WTC11 (cell line): ENCODE measurements at regions not wholly inside any gene's neighbourhood (a gene's known extent, or its start where the extent isn't known, plus 50 kb on each side); places are given as distances from the start of the nearest gene placed in this dataset.

Experiments used
- ATAC-seq: fragments of 200-7000 bp; cut with Tn5 transposase; 2 replicates; pipeline ENCODE4 v1.10.0; 2021; ENCODE audit warnings: mild to moderate bottlenecking, moderate library complexity
- CTCF ChIA-PET: fragments of 300-600 bp; sonication (Branson Sonifier 250); formaldehyde crosslinking; loops from one replicate; lab custom pipeline; 2021; ENCODE audit warnings: antibody characterized with exemption; lab: Charles Lee
- POLR2A ChIA-PET: fragments of 350-600 bp; sonication (Branson Sonifier 250); formaldehyde crosslinking; loops from one replicate; lab custom pipeline; 2021; ENCODE audit warnings: antibody characterized with exemption; lab: Charles Lee
- DNase-seq: peaks from one replicate; pipeline ENCODE4 v3.0.0; 2021; ENCODE audit warnings: low spot score
- H3K27ac Mint-ChIP-seq: 2 replicates; pipeline ENCODE4 v1.8.0; 2021; ENCODE audit warnings: mixed read lengths
- H3K27me3 Mint-ChIP-seq: 2 replicates; pipeline ENCODE4 v1.8.0; 2021; ENCODE audit warnings: low read depth, mild to moderate bottlenecking, moderate library complexity, mixed read lengths
- H3K36me3 Mint-ChIP-seq: 2 replicates; pipeline ENCODE4 v1.8.0; 2021; ENCODE audit warnings: mixed read lengths
- H3K4me1 Mint-ChIP-seq: 2 replicates; pipeline ENCODE4 v1.8.0; 2022; ENCODE audit warnings: mixed read lengths
- H3K4me3 Mint-ChIP-seq: 2 replicates; pipeline ENCODE4 v1.8.0; 2021; ENCODE audit warnings: mild to moderate bottlenecking, moderate library complexity, mixed read lengths
- H3K9me3 Mint-ChIP-seq: 2 replicates; pipeline ENCODE4 v1.8.0; 2021; ENCODE audit warnings: mixed read lengths
- CREB1 ChIP-seq: sonication (generic); formaldehyde crosslinking; IDR thresholded peaks from 2 replicates; pipeline ENCODE4 v1.8.0; 2023; ENCODE audit warnings: mild to moderate bottlenecking, missing genetic modification reagents
- ESRRA ChIP-seq: sonication (generic); formaldehyde crosslinking; IDR thresholded peaks from 2 replicates; pipeline ENCODE4 v1.8.1; 2022; ENCODE audit warnings: mild to moderate bottlenecking, missing genetic modification reagents, borderline replicate concordance
- GABPB1 ChIP-seq: sonication (generic); formaldehyde crosslinking; IDR thresholded peaks from 2 replicates; pipeline ENCODE4 v1.8.1; 2023; ENCODE audit warnings: mild to moderate bottlenecking, missing genetic modification reagents
- GRHL2 ChIP-seq: fragments of 250-450 bp; sonication (Bioruptor Pico); IDR thresholded peaks from 2 replicates; pipeline ENCODE4 v1.8.0; 2022; ENCODE audit warnings: mild to moderate bottlenecking, moderate library complexity; ENCODE audit not compliant: insufficient replicate concordance, severe bottlenecking
- GTF2I ChIP-seq: fragments of 250-450 bp; sonication (Bioruptor Pico); conservative IDR thresholded peaks from 2 replicates; pipeline ENCODE4 v1.4.0; 2021; ENCODE audit warnings: mild to moderate bottlenecking
- JAZF1 ChIP-seq: fragments of 250-450 bp; sonication (Bioruptor Pico); IDR thresholded peaks from 2 replicates; pipeline ENCODE4 v1.9.0; 2021; ENCODE audit warnings: moderate library complexity, mild to moderate bottlenecking, inconsistent platforms
- JUN ChIP-seq: sonication (generic); formaldehyde crosslinking; IDR thresholded peaks from 2 replicates; pipeline ENCODE4 v1.8.0; 2023; ENCODE audit warnings: mild to moderate bottlenecking, missing genetic modification reagents
- MXD4 ChIP-seq: fragments of 250-450 bp; sonication (Bioruptor Pico); IDR thresholded peaks from 2 replicates; pipeline ENCODE4 v1.8.0; 2021; ENCODE audit warnings: mild to moderate bottlenecking, moderate library complexity, borderline replicate concordance
- NR1H2 ChIP-seq: sonication (generic); formaldehyde crosslinking; IDR thresholded peaks from 2 replicates; pipeline ENCODE4 v1.9.0; 2021; ENCODE audit warnings: mild to moderate bottlenecking, moderate library complexity, missing genetic modification reagents
- NR2C2 ChIP-seq: sonication (generic); formaldehyde crosslinking; IDR thresholded peaks from 2 replicates; pipeline ENCODE4 v1.8.0; 2022; ENCODE audit warnings: mild to moderate bottlenecking, missing genetic modification reagents
- RELA ChIP-seq: sonication (generic); formaldehyde crosslinking; IDR thresholded peaks from 2 replicates; pipeline ENCODE4 v1.8.1; 2022; ENCODE audit warnings: missing genetic modification reagents, mild to moderate bottlenecking, borderline replicate concordance
- RORB ChIP-seq: fragments of 250-450 bp; sonication (Bioruptor Pico); IDR thresholded peaks from 2 replicates; pipeline ENCODE4 v1.9.0; 2021; ENCODE audit warnings: mild to moderate bottlenecking
- TEAD1 ChIP-seq: sonication (generic); formaldehyde crosslinking; IDR thresholded peaks from 2 replicates; pipeline ENCODE4 v1.8.0; 2022; ENCODE audit warnings: mild to moderate bottlenecking, missing genetic modification reagents
- ZBTB21 ChIP-seq: sonication (generic); formaldehyde crosslinking; IDR thresholded peaks from 2 replicates; pipeline ENCODE4 v1.8.1; 2023; ENCODE audit warnings: mild to moderate bottlenecking, missing genetic modification reagents, borderline replicate concordance
- ZNF138 ChIP-seq: sonication (generic); formaldehyde crosslinking; conservative IDR thresholded peaks from 2 replicates; pipeline ENCODE4 v1.8.1; 2022; ENCODE audit warnings: mild to moderate bottlenecking, moderate library complexity, missing genetic modification reagents
- ZNF423 ChIP-seq: fragments of 250-450 bp; sonication (Bioruptor Pico); IDR thresholded peaks from 2 replicates; pipeline ENCODE4 v2.1.2; 2022; ENCODE audit warnings: mild to moderate bottlenecking, moderate library complexity
- ZNF671 ChIP-seq: fragments of 250-450 bp; sonication (Bioruptor Pico); IDR thresholded peaks from 2 replicates; pipeline ENCODE4 v1.8.0; 2021; ENCODE audit warnings: mild to moderate bottlenecking
- TF ChIP-seq, protein P1 (sequence below): fragments of 250-450 bp; sonication (Bioruptor Pico); IDR thresholded peaks from 2 replicates; pipeline ENCODE4 v2.1.2; 2022; ENCODE audit warnings: mild to moderate bottlenecking, moderate library complexity
- TF ChIP-seq, protein P2 (sequence below): sonication (generic); formaldehyde crosslinking; IDR thresholded peaks from 2 replicates; pipeline ENCODE4 v1.8.1; 2022; ENCODE audit warnings: low read depth, mild to moderate bottlenecking, moderate library complexity, missing genetic modification reagents, borderline replicate concordance
- TF ChIP-seq, protein P3 (sequence below): fragments of 200-600 bp; IDR thresholded peaks from 2 replicates; pipeline ENCODE4 v1.8.0; 2022; ENCODE audit warnings: antibody characterized with exemption
- TF ChIP-seq, protein P4 (sequence below): sonication (generic); formaldehyde crosslinking; conservative IDR thresholded peaks from 2 replicates; pipeline ENCODE4 v1.8.1; 2022; ENCODE audit warnings: mild to moderate bottlenecking, missing genetic modification reagents
- TF ChIP-seq, protein P5 (sequence below): sonication (generic); formaldehyde crosslinking; IDR thresholded peaks from 2 replicates; pipeline ENCODE4 v1.8.1; 2022; ENCODE audit warnings: mild to moderate bottlenecking, missing genetic modification reagents, moderate library complexity, borderline replicate concordance
- TF ChIP-seq, protein P6 (sequence below): sonication (generic); formaldehyde crosslinking; IDR thresholded peaks from 2 replicates; pipeline ENCODE4 v1.8.1; 2023; ENCODE audit warnings: mild to moderate bottlenecking, missing genetic modification reagents, moderate library complexity
- TF ChIP-seq, protein P7 (sequence below): fragments of 250-450 bp; sonication (Bioruptor Pico); IDR thresholded peaks from 2 replicates; pipeline ENCODE4 v1.9.0; 2021; ENCODE audit warnings: mild to moderate bottlenecking

DNA sequence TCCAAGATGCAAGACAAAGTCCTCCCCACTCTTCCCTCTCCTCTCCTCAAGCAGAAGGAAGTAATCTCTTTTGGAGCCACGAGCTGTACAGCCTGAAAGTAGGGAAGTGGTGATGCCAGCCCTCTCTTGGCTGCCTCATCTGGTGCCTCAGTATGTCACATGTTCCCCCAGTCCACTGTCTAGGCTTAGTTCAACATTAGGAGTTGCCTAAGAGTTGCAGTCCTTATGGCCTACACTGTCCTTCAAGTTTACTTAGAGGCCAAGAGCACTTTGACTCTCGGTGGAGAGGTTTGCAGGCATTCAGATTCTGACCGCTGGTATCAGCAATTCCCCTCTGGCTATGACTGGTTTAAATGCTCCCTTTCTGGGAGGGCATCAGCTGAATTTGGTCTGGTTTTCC lies 735.6 kb downstream of the GLUD2 start:
- POLR2A ChIA-PET, result no interaction called here
- no peak for DNase-seq
- Mint-ChIP-seq H3K9me3 (no peaks in the 10 kb centered on the region), H3K27ac (no peak overlapping the region), H3K4me3 (no peak overlapping the region), H3K4me1 (peaks cover 9% of the 10 kb centered on the region; the same call in 1 of the 2 replicates), H3K36me3 (no peaks in the 10 kb centered on the region), H3K27me3 (no peaks in the 10 kb centered on the region)
- TF ChIP-seq GTF2I (CRISPR knock-in tag) (no peak), ZNF138 (CRISPR knock-in tag) (no peak), JUN (CRISPR knock-in tag) (no peak), ESRRA (no peak), CREB1 (CRISPR knock-in tag) (no peak), TEAD1 (CRISPR knock-in tag) (no peak), GRHL2 (no peak), RELA (CRISPR knock-in tag) (no peak), ZBTB21 (CRISPR knock-in tag) (no peak), ZNF671 (no peak), GABPB1 (no peak), JAZF1 (CRISPR knock-in tag) (no peak), MXD4 (CRISPR knock-in tag) (no peak), RORB (CRISPR knock-in tag) (no peak)
- TF ChIP-seq, protein P1, sequence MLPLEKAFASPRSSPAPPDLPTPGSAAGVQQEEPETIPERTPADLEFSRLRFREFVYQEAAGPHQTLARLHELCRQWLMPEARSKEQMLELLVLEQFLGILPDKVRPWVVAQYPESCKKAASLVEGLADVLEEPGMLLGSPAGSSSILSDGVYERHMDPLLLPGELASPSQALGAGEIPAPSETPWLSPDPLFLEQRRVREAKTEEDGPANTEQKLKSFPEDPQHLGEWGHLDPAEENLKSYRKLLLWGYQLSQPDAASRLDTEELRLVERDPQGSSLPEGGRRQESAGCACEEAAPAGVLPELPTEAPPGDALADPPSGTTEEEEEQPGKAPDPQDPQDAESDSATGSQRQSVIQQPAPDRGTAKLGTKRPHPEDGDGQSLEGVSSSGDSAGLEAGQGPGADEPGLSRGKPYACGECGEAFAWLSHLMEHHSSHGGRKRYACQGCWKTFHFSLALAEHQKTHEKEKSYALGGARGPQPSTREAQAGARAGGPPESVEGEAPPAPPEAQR (CRISPR knock-in tag), result no peak
- TF ChIP-seq, protein P2, sequence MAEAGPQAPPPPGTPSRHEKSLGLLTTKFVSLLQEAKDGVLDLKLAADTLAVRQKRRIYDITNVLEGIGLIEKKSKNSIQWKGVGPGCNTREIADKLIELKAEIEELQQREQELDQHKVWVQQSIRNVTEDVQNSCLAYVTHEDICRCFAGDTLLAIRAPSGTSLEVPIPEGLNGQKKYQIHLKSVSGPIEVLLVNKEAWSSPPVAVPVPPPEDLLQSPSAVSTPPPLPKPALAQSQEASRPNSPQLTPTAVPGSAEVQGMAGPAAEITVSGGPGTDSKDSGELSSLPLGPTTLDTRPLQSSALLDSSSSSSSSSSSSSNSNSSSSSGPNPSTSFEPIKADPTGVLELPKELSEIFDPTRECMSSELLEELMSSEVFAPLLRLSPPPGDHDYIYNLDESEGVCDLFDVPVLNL, result no peak
- TF ChIP-seq, protein P3, sequence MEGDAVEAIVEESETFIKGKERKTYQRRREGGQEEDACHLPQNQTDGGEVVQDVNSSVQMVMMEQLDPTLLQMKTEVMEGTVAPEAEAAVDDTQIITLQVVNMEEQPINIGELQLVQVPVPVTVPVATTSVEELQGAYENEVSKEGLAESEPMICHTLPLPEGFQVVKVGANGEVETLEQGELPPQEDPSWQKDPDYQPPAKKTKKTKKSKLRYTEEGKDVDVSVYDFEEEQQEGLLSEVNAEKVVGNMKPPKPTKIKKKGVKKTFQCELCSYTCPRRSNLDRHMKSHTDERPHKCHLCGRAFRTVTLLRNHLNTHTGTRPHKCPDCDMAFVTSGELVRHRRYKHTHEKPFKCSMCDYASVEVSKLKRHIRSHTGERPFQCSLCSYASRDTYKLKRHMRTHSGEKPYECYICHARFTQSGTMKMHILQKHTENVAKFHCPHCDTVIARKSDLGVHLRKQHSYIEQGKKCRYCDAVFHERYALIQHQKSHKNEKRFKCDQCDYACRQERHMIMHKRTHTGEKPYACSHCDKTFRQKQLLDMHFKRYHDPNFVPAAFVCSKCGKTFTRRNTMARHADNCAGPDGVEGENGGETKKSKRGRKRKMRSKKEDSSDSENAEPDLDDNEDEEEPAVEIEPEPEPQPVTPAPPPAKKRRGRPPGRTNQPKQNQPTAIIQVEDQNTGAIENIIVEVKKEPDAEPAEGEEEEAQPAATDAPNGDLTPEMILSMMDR, result no peak
- TF ChIP-seq, protein P4, sequence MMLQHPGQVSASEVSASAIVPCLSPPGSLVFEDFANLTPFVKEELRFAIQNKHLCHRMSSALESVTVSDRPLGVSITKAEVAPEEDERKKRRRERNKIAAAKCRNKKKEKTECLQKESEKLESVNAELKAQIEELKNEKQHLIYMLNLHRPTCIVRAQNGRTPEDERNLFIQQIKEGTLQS (CRISPR knock-in tag), result no peak
- TF ChIP-seq, protein P5, sequence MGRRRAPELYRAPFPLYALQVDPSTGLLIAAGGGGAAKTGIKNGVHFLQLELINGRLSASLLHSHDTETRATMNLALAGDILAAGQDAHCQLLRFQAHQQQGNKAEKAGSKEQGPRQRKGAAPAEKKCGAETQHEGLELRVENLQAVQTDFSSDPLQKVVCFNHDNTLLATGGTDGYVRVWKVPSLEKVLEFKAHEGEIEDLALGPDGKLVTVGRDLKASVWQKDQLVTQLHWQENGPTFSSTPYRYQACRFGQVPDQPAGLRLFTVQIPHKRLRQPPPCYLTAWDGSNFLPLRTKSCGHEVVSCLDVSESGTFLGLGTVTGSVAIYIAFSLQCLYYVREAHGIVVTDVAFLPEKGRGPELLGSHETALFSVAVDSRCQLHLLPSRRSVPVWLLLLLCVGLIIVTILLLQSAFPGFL (CRISPR knock-in tag), result no peak
- TF ChIP-seq, protein P6, sequence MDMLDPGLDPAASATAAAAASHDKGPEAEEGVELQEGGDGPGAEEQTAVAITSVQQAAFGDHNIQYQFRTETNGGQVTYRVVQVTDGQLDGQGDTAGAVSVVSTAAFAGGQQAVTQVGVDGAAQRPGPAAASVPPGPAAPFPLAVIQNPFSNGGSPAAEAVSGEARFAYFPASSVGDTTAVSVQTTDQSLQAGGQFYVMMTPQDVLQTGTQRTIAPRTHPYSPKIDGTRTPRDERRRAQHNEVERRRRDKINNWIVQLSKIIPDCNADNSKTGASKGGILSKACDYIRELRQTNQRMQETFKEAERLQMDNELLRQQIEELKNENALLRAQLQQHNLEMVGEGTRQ, result no peak
- ATAC-seq, result no peak
- CTCF ChIA-PET, result no interaction called here

DNA sequence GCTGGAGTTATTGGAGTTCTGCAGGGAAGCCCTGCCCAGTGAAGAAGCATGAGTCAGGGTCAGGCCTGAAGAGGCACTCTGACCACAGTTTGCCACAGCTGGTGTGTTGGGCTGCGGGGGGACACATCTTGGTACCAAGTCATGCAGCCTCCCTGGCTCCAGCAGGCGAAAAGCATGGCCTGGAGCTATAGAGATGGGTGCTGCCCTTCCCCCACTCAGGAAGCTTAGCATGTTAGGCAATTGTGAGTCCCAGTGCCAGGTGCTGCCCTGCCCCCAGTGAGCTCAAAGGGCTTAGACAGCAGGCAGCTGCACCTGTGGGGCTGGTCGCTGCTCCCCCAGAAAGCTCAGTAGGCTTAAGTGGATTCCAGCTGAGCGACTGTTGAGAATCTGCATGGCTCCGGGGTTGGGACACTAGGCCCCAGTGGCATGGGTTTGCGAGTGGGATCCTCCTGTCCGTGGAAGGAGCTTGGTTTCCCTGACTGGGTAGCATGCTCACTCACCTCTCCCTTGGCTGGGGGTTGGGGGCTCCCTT lies 755.5 kb downstream of the GLUD2 start:
- DNase-seq (peak; percentile 12), ATAC-seq (peak; percentile 39; the same call in 1 of the 2 replicates)
- Mint-ChIP-seq H3K4me1 (peaks cover 14% of the 10 kb centered on the region), H3K4me3 (no peak overlapping the region), H3K27me3 (no peaks in the 10 kb centered on the region), H3K36me3 (no peaks in the 10 kb centered on the region), H3K27ac (no peak overlapping the region), H3K9me3 (no peaks in the 10 kb centered on the region)
- TF ChIP-seq NR1H2 (CRISPR knock-in tag), result no peak
- TF ChIP-seq GTF2I (CRISPR knock-in tag), result no peak
- TF ChIP-seq NR2C2 (CRISPR knock-in tag), result no peak
- TF ChIP-seq ZNF423, result peak; percentile 95
- TF ChIP-seq, protein P7, sequence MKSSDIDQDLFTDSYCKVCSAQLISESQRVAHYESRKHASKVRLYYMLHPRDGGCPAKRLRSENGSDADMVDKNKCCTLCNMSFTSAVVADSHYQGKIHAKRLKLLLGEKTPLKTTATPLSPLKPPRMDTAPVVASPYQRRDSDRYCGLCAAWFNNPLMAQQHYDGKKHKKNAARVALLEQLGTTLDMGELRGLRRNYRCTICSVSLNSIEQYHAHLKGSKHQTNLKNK (CRISPR knock-in tag), result no peak
- POLR2A ChIA-PET, result no interaction called here
- CTCF ChIA-PET, result no interaction called here
